HG02938 (cell line): ENCODE measurements at regions not wholly inside any gene's neighbourhood (a gene's known extent, or its start where the extent isn't known, plus 50 kb on each side); places are given as distances from the start of the nearest gene placed in this dataset.

Experiments used
- ATAC-seq: cut with Tn5 transposase; IDR thresholded peaks from one replicate; pipeline ENCODE4 v1.9.1; 2021; ENCODE audit warnings: mild to moderate bottlenecking, moderate library complexity; ENCODE audit not compliant: unreplicated experiment

- ATAC-seq, result no peak
Measured at GRCh38 chr6:4591218-4591617, 185.0 kb upstream of the CDYL start.

GRCh38 chr6:4589295-4589694 lies 186.9 kb upstream of the CDYL start:
- no peak for ATAC-seq

DNA sequence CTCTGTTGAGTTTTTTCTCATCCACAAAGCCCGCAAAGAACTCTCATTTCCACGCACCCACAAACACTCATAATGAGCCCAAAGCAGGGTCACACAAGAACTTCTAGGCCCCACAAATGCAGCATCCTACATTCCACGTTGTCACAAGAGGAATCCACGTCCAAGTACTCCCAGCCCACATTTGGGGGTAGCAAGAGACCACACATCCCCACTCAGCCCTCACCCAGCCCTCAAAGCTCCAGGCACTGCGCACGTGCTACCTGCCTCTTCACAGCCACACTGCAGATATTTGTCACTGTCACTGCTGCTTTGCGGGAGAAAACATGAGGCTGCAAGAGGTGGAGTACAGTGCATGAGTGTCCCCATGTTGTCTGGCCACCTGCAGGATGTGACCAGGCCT lies 187.6 kb upstream of the CDYL start:
- ATAC-seq, result no peak

DNA sequence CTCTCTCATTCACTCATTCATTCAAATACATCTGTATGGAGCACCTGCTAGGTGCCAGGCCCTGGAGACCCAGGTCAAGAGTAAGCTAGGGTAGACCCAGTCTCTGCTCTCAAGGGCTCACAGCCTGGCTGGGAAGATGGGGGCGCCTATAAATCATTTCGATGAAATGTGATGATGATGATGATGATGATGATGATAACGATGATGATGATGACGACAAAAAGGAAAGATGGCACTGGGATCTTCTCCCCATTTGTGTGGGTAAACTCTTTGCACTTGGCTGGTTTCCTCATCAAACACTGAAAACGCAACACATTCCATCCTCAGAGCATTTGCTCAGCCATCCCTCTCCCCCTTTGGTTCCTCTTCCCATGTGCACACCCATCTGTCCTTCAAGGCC lies 188.0 kb upstream of the CDYL start:
- no peak for ATAC-seq

- no peak for ATAC-seq
Measured at GRCh38 chr6:4587171-4587570, 189.0 kb upstream of the CDYL start.

DNA sequence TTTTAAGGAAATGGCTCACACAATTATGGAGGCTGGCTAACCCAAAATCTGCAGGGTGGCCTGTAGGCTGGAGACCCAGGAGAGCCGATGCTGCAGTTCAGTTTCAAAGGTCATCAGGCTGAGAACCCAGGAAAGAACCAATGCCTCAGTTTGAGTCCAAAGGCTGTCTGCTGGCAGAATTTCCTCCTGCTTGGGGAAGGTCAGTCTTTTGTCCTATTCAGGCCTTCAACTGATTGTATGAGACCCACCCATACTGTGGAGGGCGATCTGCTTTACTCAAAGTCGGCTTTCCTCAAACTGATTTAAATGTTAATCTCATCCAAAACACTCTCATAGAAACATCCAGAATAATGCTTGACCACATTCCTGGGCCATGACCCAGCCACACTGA lies 189.7 kb upstream of the CDYL start:
- ATAC-seq, result no peak

DNA sequence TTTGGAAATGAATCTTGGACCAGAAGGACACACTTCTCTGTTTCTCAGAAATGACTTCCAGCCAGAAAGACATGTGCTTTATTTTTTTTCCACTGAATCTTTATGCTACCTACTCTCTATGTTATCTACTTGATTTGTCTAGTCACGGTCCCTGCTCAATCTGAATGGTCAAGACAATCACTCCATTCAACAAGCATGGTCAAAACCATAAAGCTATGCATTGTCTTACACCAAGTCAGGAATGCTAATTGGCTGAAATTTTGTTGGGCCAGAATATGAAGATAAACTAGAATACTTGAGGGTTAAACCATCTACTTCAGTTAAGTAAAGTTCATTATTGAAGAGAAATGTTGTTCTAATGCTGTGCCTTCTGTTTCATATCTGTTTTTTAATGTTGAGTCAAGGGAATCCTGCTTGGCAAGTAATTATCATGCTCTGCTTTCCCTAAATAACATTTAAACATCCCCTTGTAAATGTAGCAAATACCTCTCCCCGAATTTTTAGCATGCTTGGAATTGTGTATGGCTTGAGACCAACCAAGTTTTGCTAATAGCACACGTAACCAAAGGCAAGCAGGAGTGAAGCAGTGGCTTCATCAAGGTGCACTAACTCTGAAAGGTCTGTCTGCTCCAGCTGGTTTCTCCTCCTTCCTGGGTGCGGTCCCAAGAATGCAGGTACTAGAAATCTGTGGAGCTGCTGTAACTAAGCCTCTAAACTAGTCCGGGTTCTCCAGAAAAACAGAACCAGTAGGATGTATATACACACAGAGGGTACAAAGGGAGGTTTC lies 190.3 kb upstream of the CDYL start:
- no peak for ATAC-seq

DNA sequence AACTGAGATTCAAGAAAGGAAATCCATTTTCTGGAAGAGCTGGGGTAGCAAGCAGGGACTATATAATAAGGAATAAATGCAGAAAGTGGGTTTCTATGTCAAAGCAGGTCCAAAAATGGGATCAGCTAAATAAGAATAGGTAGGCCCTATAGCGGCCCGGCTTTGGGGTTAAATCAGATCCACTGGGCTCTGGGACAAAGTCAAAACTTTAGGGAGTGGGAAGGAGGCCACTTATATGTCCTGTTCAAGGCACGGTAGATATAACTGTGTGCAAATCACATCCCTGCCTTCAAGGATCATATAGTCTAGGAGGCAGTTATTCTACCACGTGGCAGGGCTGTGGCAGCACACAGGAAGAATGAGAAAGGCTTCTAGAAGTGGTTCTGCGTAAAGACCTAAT lies 191.4 kb upstream of the CDYL start:
- ATAC-seq, result no peak

GRCh38 chr6:4582506-4583417 lies 193.4 kb upstream of the CDYL start:
- ATAC-seq, result no peak

GRCh38 chr6:4581468-4582385 lies 194.5 kb upstream of the CDYL start:
- ATAC-seq, result no peak

GRCh38 chr6:4580361-4580760 lies 195.8 kb upstream of the CDYL start:
- no peak for ATAC-seq

DNA sequence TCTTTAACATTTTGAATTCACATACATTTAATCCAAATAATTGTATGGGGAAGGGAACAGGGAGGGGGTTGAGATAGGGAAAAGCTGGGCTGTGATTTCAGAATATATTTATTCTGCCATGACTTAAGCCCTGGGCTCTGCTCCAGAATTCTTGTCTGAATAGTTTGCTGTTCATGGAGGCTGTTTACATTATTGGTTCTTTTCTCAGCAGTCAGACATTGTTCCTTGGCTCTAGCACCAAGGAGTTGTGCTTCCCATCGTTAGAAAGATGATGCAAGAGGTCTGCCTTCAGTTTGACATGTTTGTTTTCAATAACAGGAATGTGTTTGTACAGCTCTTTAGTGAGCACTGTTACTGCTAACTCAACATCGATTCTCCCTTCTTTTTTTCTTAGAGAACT lies 198.8 kb upstream of the CDYL start:
- ATAC-seq, result no peak

- ATAC-seq, result no peak
Measured at GRCh38 chr6:4575714-4576113, 200.5 kb upstream of the CDYL start.

DNA sequence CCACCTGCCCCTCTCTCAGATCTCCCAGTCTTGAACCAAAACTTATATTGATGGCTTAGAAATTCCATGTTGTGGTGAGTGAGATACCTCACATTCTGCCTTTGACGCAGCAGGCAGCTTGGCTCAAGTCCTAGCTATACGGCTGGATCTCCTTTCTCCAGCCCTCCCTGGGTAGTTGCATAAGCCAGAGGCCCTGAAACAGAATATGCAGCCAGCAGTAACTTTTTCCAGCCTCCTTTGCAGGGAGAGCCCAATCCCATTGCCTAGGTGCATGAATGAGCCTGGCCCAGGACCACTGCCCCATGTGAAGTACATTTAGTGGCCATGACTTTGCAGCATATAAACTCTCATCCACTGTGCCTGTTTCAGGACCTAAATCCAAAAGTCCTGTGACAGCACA lies 202.2 kb upstream of the CDYL start:
- no peak for ATAC-seq

GRCh38 chr6:4571011-4571410 lies 205.2 kb upstream of the CDYL start:
- no peak for ATAC-seq

DNA sequence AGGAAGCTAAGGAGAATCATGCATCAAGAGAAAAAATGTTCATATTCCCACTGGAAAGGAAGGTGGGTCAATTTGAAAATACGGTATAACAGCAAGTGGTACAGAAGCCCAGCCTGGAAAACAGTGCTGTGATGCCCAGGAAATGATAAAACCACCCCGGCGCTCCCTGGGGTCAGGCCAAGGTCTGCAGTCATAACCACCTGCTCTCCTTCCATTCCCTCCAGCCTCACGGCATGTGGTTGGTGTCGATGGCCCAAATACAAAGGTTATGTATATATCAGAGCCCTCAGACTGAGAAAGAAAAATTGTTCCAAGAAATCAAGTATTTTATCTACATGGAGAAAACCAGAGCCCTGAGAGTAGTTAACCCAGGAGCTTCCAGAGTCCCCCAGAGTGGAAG lies 208.1 kb upstream of the CDYL start:
- no peak for ATAC-seq

DNA sequence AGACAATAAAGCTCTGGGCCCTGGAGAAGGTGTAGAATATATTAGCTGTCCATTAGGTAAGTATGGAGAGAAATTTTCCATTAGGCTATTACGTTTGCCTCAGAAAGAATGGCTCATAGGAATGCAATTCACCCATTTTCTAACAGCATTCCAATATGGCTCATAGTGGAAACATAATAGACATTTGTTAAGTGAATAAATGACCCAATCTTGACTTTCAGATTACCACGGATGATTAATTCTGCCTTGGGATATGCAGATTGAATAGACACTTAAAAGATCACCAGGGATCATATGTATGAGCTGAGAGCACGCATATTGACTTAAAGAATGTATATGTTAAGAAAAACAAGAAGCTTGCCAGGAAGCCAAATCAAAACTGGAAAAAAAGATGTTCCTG lies 209.1 kb upstream of the CDYL start:
- ATAC-seq, result no peak

GRCh38 chr6:4565301-4566250 lies 210.6 kb upstream of the CDYL start:
- ATAC-seq, result no peak

GRCh38 chr6:4564801-4565271 lies 211.4 kb upstream of the CDYL start:
- no peak for ATAC-seq

- no peak for ATAC-seq
Measured at GRCh38 chr6:4563877-4564276, 212.3 kb upstream of the CDYL start.
